ENCODE measurements at regions not wholly inside any gene's neighbourhood (a gene's known extent, or its start where the extent isn't known, plus 50 kb on each side); places are given as distances from the start of the nearest gene placed in this dataset.

- TF ChIP-seq PBX2 (CRISPR knock-in tag; IDR thresholded peaks at IDR 0.05; ENCODE audit: low read depth), result no peak
- peak; percentile 42; the same call in 1 of the 2 replicates for TF ChIP-seq PBX2 (tag; conservative IDR thresholded peaks at IDR 0.05; ENCODE audit: low read depth)
- peak; percentile 42 for TF ChIP-seq CBFA2T2 (conservative IDR thresholded peaks at IDR 0.05)
- TF ChIP-seq ZNF444 (CRISPR knock-in tag; IDR thresholded peaks at IDR 0.05), result no peak
- TF ChIP-seq MEIS2 (IDR thresholded peaks at IDR 0.05; ENCODE audit: partially characterized antibody), result peak; percentile 52
- TF ChIP-seq LEF1 (IDR thresholded peaks at IDR 0.05), result no peak
- TF ChIP-seq NUFIP1 (IDR thresholded peaks at IDR 0.05; ENCODE audit: partially characterized antibody), result no peak
Measured at GRCh38 chr12:65623507-65623906, 200.8 kb upstream of the HMGA2 start (continued).

GRCh38 chr12:65624554-65625086, 199.7 kb upstream of the HMGA2 start:
- ChIA-PET CTCF (ENCODE audit: low intra/inter-chr PET ratio) (no interaction called here), POLR2A (interaction anchor here (1.2 kb wide), 1 partner anchor 16 kb away, joined by 3 read pairs; no protein-coding TSS in a partner anchor)
- Histone ChIP-seq H3K27me3 (ENCODE audit: control insufficient read depth in 2 of 2, insufficient read depth in 2 of 2, low read length in 2 of 2) (no peaks in the 10 kb centered on the region), H2AFZ (ENCODE audit: low read depth, low read length) (0 out of 2 replicates have a peak overlapping the region, but pooled peaks have one; percentile 10), H3K4me3 (no peak overlapping the region), H3K9ac (ENCODE audit: insufficient read depth in 1 of 2, low read depth in 2 of 2, low read length in 2 of 2) (no peak overlapping the region), H3K36me3 (ENCODE audit: control insufficient read depth, insufficient read depth, low read length) (no peaks in the 10 kb centered on the region), H3K4me1 (replicated peaks in 1 of 2; ENCODE audit: control insufficient read depth in 2 of 2, insufficient read depth in 2 of 2, low read length in 2 of 2) (peaks cover 0 to 5% of the 10 kb centered on the region in 2 experiments; a peak in 2 of 5 replicates), H3K9me1 (ENCODE audit: control insufficient read depth, insufficient read depth, low read length) (no peaks in the 10 kb centered on the region), H3K4me2 (ENCODE audit: insufficient read depth, low read length) (no peak overlapping the region), H3K27ac (ENCODE audit: extremely low read depth, low read depth, low read length) (no peak overlapping the region), H3K79me2 (ENCODE audit: control insufficient read depth, insufficient read depth, low read length) (no peaks in the 10 kb centered on the region), H4K20me1 (replicated peaks; ENCODE audit: control insufficient read depth, insufficient read depth, low read length) (no peaks in the 10 kb centered on the region), H3K9me3 (replicated peaks; ENCODE audit: control insufficient read depth, insufficient read depth, low read depth, low read length) (no peaks in the 10 kb centered on the region)
- DNase-seq (ENCODE audit: extremely low read depth in 1 of 4, low spot score in 3 of 4) (no peak), FAIRE-seq (no peak), ATAC-seq (no peak)
- no TSS peak for BruUV-seq (replicated peaks)
- intact Hi-C loops (cut with micrococcal nuclease), result no loop called here
- in situ Hi-C loops (cut with MboI), result no loop called here
- 21% methylated on average over 4 of the region's 4 CpGs for WGBS (ENCODE audit: insufficient coverage, low coverage, missing lambda C conversion rate)
- TF ChIP-seq CREBBP (IDR thresholded peaks at IDR 0.05; ENCODE audit: low read depth, low read length), result no peak
- TF ChIP-seq SMAD1 (IDR thresholded peaks at IDR 0.05; ENCODE audit: low read depth, low read length, partially characterized antibody), result peak; percentile 98
- TF ChIP-seq CXXC5 (CRISPR knock-in tag; IDR thresholded peaks at IDR 0.05), result no peak
- TF ChIP-seq STAG1 (CRISPR knock-in tag; IDR thresholded peaks at IDR 0.05; ENCODE audit: borderline replicate concordance), result no peak
- no peak for TF ChIP-seq ZNF780A (CRISPR knock-in tag; IDR thresholded peaks at IDR 0.05)
- TF ChIP-seq ETV6 (IDR thresholded peaks at IDR 0.05; ENCODE audit: borderline replicate concordance in 1 of 2, low read depth in 2 of 2, low read length in 1 of 2), result no peak
- TF ChIP-seq ETV6 (CRISPR knock-in tag; IDR thresholded peaks at IDR 0.05; ENCODE audit: borderline replicate concordance), result no peak
- no peak for TF ChIP-seq RBFOX2 (IDR thresholded peaks at IDR 0.05; ENCODE audit: low read depth, low read length)
- TF ChIP-seq NFIC (IDR thresholded peaks at IDR 0.05), result peak; percentile 100
- TF ChIP-seq PKNOX1 (IDR thresholded peaks at IDR 0.05), result no peak
- peak in 1 of 2 experiments; percentile 51; a peak in 2 of 4 replicates for TF ChIP-seq RAD21 (CRISPR knock-in tag; conservative IDR thresholded peaks at IDR 0.05 in 1 of 2, IDR thresholded peaks at IDR 0.05 in 1 of 2)
- TF ChIP-seq NFIX (CRISPR knock-in tag; IDR thresholded peaks at IDR 0.05; ENCODE audit: low read depth), result peak; percentile 100
- no peak for TF ChIP-seq EZH2 (IDR thresholded peaks at IDR 0.05; ENCODE audit: borderline replicate concordance, low read depth, low read length)
